ENCODE measurements at regions not wholly inside any gene's neighbourhood (a gene's known extent, or its start where the extent isn't known, plus 50 kb on each side); places are given as distances from the start of the nearest gene placed in this dataset.
"Not testable (repeated sequence)": the region's sequence is repeated elsewhere in the genome, so short reads cannot be mapped to it uniquely, and the experiment has no call there.

- DNase-seq, result no peak
Measured at GRCh38 chr21:28084951-28085350, 907.7 kb downstream of the LTN1 start.

- DNase-seq, result no peak
Measured at GRCh38 chr21:28083350-28083749, 909.3 kb downstream of the LTN1 start.

GRCh38 chr21:28078126-28078525, 914.6 kb downstream of the LTN1 start:
- DNase-seq, result no peak

- DNase-seq, result no peak
Measured at GRCh38 chr21:28074676-28075075, 918.0 kb downstream of the LTN1 start.

- no peak for DNase-seq
Measured at GRCh38 chr21:28072601-28073000, 920.1 kb downstream of the LTN1 start.

- DNase-seq, result peak in 1 of 51 donors; percentile 7
Measured at GRCh38 chr21:28069450-28069923, 923.2 kb downstream of the LTN1 start.

GRCh38 chr21:28068455-28069358, 924.0 kb downstream of the LTN1 start:
- no peak for DNase-seq

GRCh38 chr21:28066596-28067387, 925.9 kb downstream of the LTN1 start:
- no peak for DNase-seq

GRCh38 chr21:28066076-28066475, 926.6 kb downstream of the LTN1 start:
- no peak for DNase-seq

GRCh38 chr21:28063241-28064216, 929.1 kb downstream of the LTN1 start:
- no peak for DNase-seq

- DNase-seq, result not testable (repeated sequence)
Measured at GRCh38 chr21:28052956-28053355, 939.7 kb downstream of the LTN1 start.

GRCh38 chr21:28051649-28052048, 941.0 kb downstream of the LTN1 start:
- peak in 4 of 51 donors; percentile 0 to 71 (median 18) for DNase-seq

GRCh38 chr21:28035692-28036091, 957.0 kb downstream of the LTN1 start:
- DNase-seq, result not testable (repeated sequence)

- not testable (repeated sequence) for DNase-seq
Measured at GRCh38 chr21:28034916-28035315, 957.8 kb downstream of the LTN1 start.

- not testable (repeated sequence) for DNase-seq
Measured at GRCh38 chr21:28034334-28034733, 958.3 kb downstream of the LTN1 start.

GRCh38 chr21:28032652-28033051, 960.0 kb downstream of the LTN1 start:
- not testable (repeated sequence) for DNase-seq

GRCh38 chr21:28031066-28031465, 961.6 kb downstream of the LTN1 start:
- not testable (repeated sequence) for DNase-seq

- no peak for DNase-seq
Measured at GRCh38 chr21:28025111-28025510, 967.6 kb downstream of the LTN1 start.

- DNase-seq, result peak in 40 of 51 donors; percentile 1 to 78 (median 44)
Measured at GRCh38 chr21:28018741-28019669, 973.7 kb downstream of the LTN1 start.

GRCh38 chr21:28018213-28018612, 974.5 kb downstream of the LTN1 start:
- DNase-seq, result no peak
